SK-N-SH (cell line): ENCODE measurements at regions not wholly inside any gene's neighbourhood (a gene's known extent, or its start where the extent isn't known, plus 50 kb on each side); places are given as distances from the start of the nearest gene placed in this dataset.

ENCODE experiments used
- CTCF ChIA-PET: fragments of 300-600, 350-600 bp; formaldehyde crosslinking; extraction: SDS; loops from one replicate; lab custom pipeline; 2021; lab: Yijun Ruan, JAX
- POLR2A ChIA-PET: fragments of 350-600 bp; sonication (Branson Sonifier 250); formaldehyde crosslinking; extraction: SDS; loops from one replicate; lab custom pipeline; 2020; ENCODE audit warnings: antibody characterized with exemption, inconsistent platforms; lab: Yijun Ruan, JAX
- DNase-seq: peaks from one replicate; pipeline ENCODE4 v3.0.0; 2012
- H2AFZ ChIP-seq: fragments of 200-600 bp; sonication (generic); 2 replicates; pipeline ENCODE4 v1.8.1; 2016; ENCODE audit warnings: antibody characterized with exemption, mild to moderate bottlenecking, low read depth
- H3F3A ChIP-seq: fragments of 200-600 bp; sonication (generic); replicated peaks from 2 replicates; pipeline ENCODE3; 2016; ENCODE audit warnings: antibody characterized with exemption, mild to moderate bottlenecking; ENCODE audit not compliant: insufficient read depth
- H3K27ac ChIP-seq, 2 experiments: fragments of 200-500 bp in 1 of 2; fragments of 200-600 bp in 1 of 2; sonication (Bioruptor generic) in 1 of 2; sonication (generic), shearing (Covaris generic) in 1 of 2; 2 replicates each; pipeline versions ENCODE4 v1.5.1 to v1.6.1; 2014 to 2016; ENCODE audit warnings: low read depth in 2 of 2, inconsistent platforms in 1 of 2, low read length in 1 of 2, mild to moderate bottlenecking in 1 of 2, mixed read lengths in 1 of 2
- H3K27me3 ChIP-seq: fragments of 200-600 bp; sonication (generic), shearing (Covaris generic); 2 replicates; pipeline ENCODE4 v1.6.1; 2016; ENCODE audit warnings: mixed run types; ENCODE audit not compliant: insufficient read depth
- H3K36me3 ChIP-seq, 2 experiments: fragments of 200-500 bp in 1 of 2; fragments of 200-600 bp in 1 of 2; sonication (Bioruptor generic) in 1 of 2; sonication (generic) in 1 of 2; replicated peaks in 1 of 2; 2 replicates each; pipeline versions ENCODE3 to v1.5.1; 2014 to 2016; ENCODE audit warnings: low read length in 1 of 2, mild to moderate bottlenecking in 1 of 2; ENCODE audit not compliant: insufficient read depth in 2 of 2, control insufficient read depth in 1 of 2
- H3K4me1 ChIP-seq, 2 experiments: fragments of 200-500 bp in 1 of 2; fragments of 200-600 bp in 1 of 2; sonication (Bioruptor generic) in 1 of 2; sonication (generic), shearing (Covaris generic) in 1 of 2; 2 replicates each; pipeline versions ENCODE4 v1.5.1 to v1.6.1; 2014 to 2016; ENCODE audit warnings: low read depth in 1 of 2, low read length in 1 of 2, mixed run types in 1 of 2; ENCODE audit not compliant: insufficient read depth in 2 of 2, control insufficient read depth in 1 of 2
- H3K4me2 ChIP-seq: fragments of 200-600 bp; sonication (generic), shearing (Covaris generic); 2 replicates; pipeline ENCODE4 v1.6.1; 2017; ENCODE audit warnings: mixed run types
- H3K4me3 ChIP-seq, 2 experiments: fragments of 200-500 bp in 1 of 2; fragments of 200-600 bp in 1 of 2; sonication (Bioruptor generic) in 1 of 2; sonication (generic), shearing (Covaris generic) in 1 of 2; 2 replicates each; pipeline versions ENCODE4 v1.5.1 to v1.8.1; 2014 to 2016; ENCODE audit warnings: low read depth in 2 of 2, inconsistent platforms in 1 of 2, low read length in 1 of 2, mild to moderate bottlenecking in 1 of 2, mixed read lengths in 1 of 2, moderate library complexity in 1 of 2
- H3K79me2 ChIP-seq: fragments of 200-600 bp; sonication (generic); 2 replicates; pipeline ENCODE4 v1.8.1; 2017; ENCODE audit warnings: mild to moderate bottlenecking; ENCODE audit not compliant: insufficient read depth
- H3K9ac ChIP-seq: fragments of 200-600 bp; sonication (generic); 2 replicates; pipeline ENCODE4 v1.6.1; 2017; ENCODE audit warnings: mixed run types
- H3K9me2 ChIP-seq: fragments of 200-600 bp; sonication (generic); 2 replicates; pipeline ENCODE4 v1.6.1; 2017; ENCODE audit warnings: mixed run types
- H3K9me3 ChIP-seq: fragments of 200-600 bp; sonication (generic); 2 replicates; pipeline ENCODE4 v1.6.1; 2017; ENCODE audit warnings: mixed run types, mild to moderate bottlenecking, moderate library complexity
- H4K20me1 ChIP-seq: fragments of 200-600 bp; sonication (generic); 2 replicates; pipeline ENCODE4 v1.6.1; 2017; ENCODE audit warnings: mild to moderate bottlenecking, mixed run types; ENCODE audit not compliant: insufficient read depth
- CHD2 ChIP-seq: fragments of 150-350 bp; IDR thresholded peaks from 2 replicates; pipeline ENCODE4 v1.6.1; 2018; ENCODE audit warnings: low read length; ENCODE audit not compliant: partially characterized antibody
- ELF1 ChIP-seq: IDR thresholded peaks from 2 replicates; pipeline ENCODE4 v1.4.0; 2012
- EP300 ChIP-seq, 2 experiments: IDR thresholded peaks; 2 replicates each; pipeline versions ENCODE4 v1.4.0 to v1.6.1; 2012; ENCODE audit warnings: borderline replicate concordance in 1 of 2, low read depth in 1 of 2, low read length in 1 of 2
- EZH2phosphoT487 ChIP-seq: fragments of 200-600 bp; sonication (generic); IDR thresholded peaks from 2 replicates; pipeline ENCODE4 v1.6.1; 2017; ENCODE audit warnings: low read depth, mixed run types, mild to moderate bottlenecking, antibody characterized with exemption, moderate library complexity, borderline replicate concordance
- FOXJ3 ChIP-seq: sonication (generic); formaldehyde crosslinking; IDR thresholded peaks from 2 replicates; pipeline ENCODE4 v1.5.1; 2020; ENCODE audit warnings: mild to moderate bottlenecking, missing genetic modification reagents
- GABPA ChIP-seq: IDR thresholded peaks from 2 replicates; pipeline ENCODE4 v1.4.0; 2012; ENCODE audit warnings: low read depth, mild to moderate bottlenecking
- GATA2 ChIP-seq: sonication (generic); formaldehyde crosslinking; IDR thresholded peaks from 2 replicates; pipeline ENCODE4 v1.5.0; 2020; ENCODE audit warnings: mild to moderate bottlenecking, missing genetic modification reagents
- MXI1 ChIP-seq: IDR thresholded peaks from 2 replicates; pipeline ENCODE4 v1.6.1; 2012; ENCODE audit warnings: mild to moderate bottlenecking, low read depth, low read length, improper control_type of control experiment
- NRF1 ChIP-seq: IDR thresholded peaks from 2 replicates; pipeline ENCODE4 v1.6.1; 2012; ENCODE audit warnings: low read depth, mild to moderate bottlenecking, low read length
- POLR2AphosphoS5 ChIP-seq: IDR thresholded peaks from 2 replicates; pipeline ENCODE4 v1.6.1; 2012; ENCODE audit warnings: low read depth, low read length
- RAD21 ChIP-seq: IDR thresholded peaks from 2 replicates; pipeline ENCODE4 v1.6.1; 2012; ENCODE audit warnings: mild to moderate bottlenecking, low read length
- RCOR1 ChIP-seq: fragments of 150-350 bp; IDR thresholded peaks from 2 replicates; pipeline ENCODE4 v1.6.1; 2017; ENCODE audit warnings: antibody characterized with exemption, low read length
- RXRA ChIP-seq: IDR thresholded peaks from 2 replicates; pipeline ENCODE4 v1.4.0; 2012; ENCODE audit warnings: low read depth, mild to moderate bottlenecking, borderline replicate concordance
- SIN3A ChIP-seq: IDR thresholded peaks from 2 replicates; pipeline ENCODE4 v1.6.1; 2012; ENCODE audit warnings: low read depth, mild to moderate bottlenecking, low read length, moderate library complexity, borderline replicate concordance
- YY1 ChIP-seq: IDR thresholded peaks from 2 replicates; pipeline ENCODE4 v1.4.0; 2012; ENCODE audit warnings: low read depth, mild to moderate bottlenecking
- WGBS: methylation state at CpG from one replicate; pipeline ENCODE4 v1.1.6; 2017; ENCODE audit warnings: low lambda C conversion rate; 5-methylcytosine and 5-hydroxymethylcytosine counted together
- TF ChIP-seq, protein P1 (sequence below): fragments of 200-600 bp; sonication (generic); IDR thresholded peaks from 2 replicates; pipeline ENCODE4 v1.6.1; 2017; ENCODE audit warnings: antibody characterized with exemption, mild to moderate bottlenecking, moderate library complexity
- TF ChIP-seq, protein P2 (sequence below): IDR thresholded peaks from 2 replicates; pipeline ENCODE4 v1.4.0; 2012; ENCODE audit warnings: low read depth, borderline replicate concordance
- TF ChIP-seq, protein P3 (sequence below): IDR thresholded peaks from 2 replicates; pipeline ENCODE4; 2012
- TF ChIP-seq, protein P4 (sequence below): IDR thresholded peaks from 2 replicates; pipeline ENCODE4 v1.4.0; 2012; ENCODE audit warnings: low read depth

DNA sequence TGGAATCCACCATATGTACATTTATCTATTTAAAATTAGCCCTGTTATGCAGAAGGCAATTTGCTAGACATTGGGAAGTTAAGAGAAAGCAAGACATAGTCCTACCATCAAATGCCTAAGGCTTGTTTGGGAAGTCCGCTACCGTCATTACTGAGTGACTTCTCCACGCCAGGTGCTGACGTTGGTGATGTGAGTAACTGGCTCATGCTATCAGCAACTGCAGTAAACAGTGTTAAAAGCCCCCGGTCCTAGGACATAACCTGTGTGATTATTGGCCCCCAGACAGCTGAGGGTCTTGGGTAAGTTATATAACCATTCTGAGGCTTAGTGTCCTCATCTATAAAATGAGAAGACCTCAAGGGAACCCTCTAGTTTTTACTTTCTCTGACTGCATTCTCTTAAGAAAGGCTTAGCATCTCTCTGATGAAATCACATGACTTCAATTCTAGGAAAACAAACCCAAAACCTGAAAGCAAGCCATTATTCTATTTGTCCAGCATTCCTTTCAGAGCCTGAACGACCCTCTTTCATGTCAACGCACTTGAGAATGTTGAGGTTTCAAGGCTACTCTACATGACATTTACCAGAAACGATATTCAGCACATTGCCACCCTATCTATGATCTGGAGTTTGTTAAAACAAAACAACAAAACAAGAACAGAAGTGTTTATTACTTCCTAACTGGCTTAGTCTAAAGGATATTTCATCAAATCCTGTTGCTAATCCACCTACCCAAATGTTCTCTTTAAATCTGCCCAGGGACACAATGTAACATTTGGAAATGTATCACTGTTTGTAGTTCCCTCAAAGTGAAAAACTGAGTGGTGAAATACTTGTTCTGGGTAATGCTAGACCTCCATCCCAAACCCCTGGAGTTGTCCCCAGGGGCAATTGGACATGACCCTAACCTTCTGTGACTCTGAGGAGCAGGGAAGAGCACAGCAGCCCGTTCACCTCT is 133.8 kb downstream of the BTBD3 start (continued):
- TF ChIP-seq, protein P1, sequence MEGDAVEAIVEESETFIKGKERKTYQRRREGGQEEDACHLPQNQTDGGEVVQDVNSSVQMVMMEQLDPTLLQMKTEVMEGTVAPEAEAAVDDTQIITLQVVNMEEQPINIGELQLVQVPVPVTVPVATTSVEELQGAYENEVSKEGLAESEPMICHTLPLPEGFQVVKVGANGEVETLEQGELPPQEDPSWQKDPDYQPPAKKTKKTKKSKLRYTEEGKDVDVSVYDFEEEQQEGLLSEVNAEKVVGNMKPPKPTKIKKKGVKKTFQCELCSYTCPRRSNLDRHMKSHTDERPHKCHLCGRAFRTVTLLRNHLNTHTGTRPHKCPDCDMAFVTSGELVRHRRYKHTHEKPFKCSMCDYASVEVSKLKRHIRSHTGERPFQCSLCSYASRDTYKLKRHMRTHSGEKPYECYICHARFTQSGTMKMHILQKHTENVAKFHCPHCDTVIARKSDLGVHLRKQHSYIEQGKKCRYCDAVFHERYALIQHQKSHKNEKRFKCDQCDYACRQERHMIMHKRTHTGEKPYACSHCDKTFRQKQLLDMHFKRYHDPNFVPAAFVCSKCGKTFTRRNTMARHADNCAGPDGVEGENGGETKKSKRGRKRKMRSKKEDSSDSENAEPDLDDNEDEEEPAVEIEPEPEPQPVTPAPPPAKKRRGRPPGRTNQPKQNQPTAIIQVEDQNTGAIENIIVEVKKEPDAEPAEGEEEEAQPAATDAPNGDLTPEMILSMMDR, result no peak
- no peak for TF ChIP-seq GATA2 (CRISPR knock-in tag)
- TF ChIP-seq, all 33 proteins: peak for 0

DNA sequence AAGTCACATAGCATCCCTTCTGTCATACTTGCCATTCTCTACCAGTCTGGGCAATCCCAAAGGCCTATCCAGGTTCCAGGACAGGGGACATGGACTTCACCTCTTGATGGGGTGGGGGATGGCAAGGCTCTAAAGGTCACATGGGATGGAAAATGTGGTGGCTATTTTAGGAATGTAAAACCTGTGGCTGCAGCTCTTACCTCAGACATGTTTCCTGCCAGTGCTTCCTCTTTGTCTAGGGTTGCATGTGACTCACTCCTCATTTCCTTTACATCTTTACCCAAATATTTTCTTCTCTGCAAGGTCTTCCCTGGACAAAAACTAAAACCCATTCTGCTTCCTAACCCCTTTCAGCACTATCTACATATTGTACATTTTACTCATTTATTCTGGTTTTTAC is 135.7 kb downstream of the BTBD3 start:
- Histone ChIP-seq H2AFZ (no peak overlapping the region), H3K9ac (no peak overlapping the region), H3K4me2 (no peak overlapping the region), H3K27me3 (no peaks in the 10 kb centered on the region), H3K4me3 (no peak overlapping the region), H3K4me1 (no peaks in the 10 kb centered on the region; a peak in 1 of 4 replicates), H3K27ac (no peak overlapping the region), H4K20me1 (no peaks in the 10 kb centered on the region), H3K79me2 (no peaks in the 10 kb centered on the region), H3K36me3 (no peaks in the 10 kb centered on the region), H3K9me2 (no peaks in the 10 kb centered on the region), H3F3A (no peaks in the 10 kb centered on the region), H3K9me3 (no peaks in the 10 kb centered on the region)
- ChIA-PET CTCF (no interaction called here), POLR2A (no interaction called here)
- DNase-seq, result no peak
- TF ChIP-seq YY1 (no peak), EZH2phosphoT487 (no peak)

DNA sequence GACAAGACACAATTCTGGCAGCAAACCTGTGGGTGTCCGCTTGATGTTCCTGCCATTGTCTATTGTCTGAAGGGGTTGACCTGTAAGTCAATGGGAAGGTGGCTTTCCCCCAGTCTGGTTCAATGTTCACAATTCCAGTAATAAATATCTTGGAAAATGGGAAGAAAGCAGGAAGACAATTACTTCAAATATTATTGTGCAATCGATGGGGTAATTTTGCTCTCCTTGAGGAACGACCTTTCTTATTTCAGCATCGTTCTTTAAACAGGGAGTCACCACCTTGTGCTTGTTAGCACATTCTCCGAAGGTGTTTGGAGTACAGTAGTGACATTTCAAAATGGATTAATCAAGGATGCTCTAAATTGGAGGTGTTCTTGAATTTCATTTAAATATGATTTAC is 136.9 kb downstream of the BTBD3 start:
- no peaks in the 10 kb centered on the region for H3F3A ChIP-seq
- no peak for TF ChIP-seq SIN3A
- no peak for TF ChIP-seq ELF1
- TF ChIP-seq, protein P2, sequence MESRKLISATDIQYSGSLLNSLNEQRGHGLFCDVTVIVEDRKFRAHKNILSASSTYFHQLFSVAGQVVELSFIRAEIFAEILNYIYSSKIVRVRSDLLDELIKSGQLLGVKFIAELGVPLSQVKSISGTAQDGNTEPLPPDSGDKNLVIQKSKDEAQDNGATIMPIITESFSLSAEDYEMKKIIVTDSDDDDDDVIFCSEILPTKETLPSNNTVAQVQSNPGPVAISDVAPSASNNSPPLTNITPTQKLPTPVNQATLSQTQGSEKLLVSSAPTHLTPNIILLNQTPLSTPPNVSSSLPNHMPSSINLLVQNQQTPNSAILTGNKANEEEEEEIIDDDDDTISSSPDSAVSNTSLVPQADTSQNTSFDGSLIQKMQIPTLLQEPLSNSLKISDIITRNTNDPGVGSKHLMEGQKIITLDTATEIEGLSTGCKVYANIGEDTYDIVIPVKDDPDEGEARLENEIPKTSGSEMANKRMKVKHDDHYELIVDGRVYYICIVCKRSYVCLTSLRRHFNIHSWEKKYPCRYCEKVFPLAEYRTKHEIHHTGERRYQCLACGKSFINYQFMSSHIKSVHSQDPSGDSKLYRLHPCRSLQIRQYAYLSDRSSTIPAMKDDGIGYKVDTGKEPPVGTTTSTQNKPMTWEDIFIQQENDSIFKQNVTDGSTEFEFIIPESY, result no peak
- TF ChIP-seq CHD2, result no peak
- TF ChIP-seq YY1, result no peak
- TF ChIP-seq, protein P3, sequence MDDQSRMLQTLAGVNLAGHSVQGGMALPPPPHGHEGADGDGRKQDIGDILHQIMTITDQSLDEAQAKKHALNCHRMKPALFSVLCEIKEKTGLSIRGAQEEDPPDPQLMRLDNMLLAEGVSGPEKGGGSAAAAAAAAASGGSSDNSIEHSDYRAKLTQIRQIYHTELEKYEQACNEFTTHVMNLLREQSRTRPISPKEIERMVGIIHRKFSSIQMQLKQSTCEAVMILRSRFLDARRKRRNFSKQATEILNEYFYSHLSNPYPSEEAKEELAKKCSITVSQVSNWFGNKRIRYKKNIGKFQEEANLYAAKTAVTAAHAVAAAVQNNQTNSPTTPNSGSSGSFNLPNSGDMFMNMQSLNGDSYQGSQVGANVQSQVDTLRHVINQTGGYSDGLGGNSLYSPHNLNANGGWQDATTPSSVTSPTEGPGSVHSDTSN, result no peak
- TF ChIP-seq POLR2AphosphoS5, result no peak
- TF ChIP-seq GABPA, result no peak
- no peak for TF ChIP-seq RXRA
- no peak for TF ChIP-seq FOXJ3 (CRISPR knock-in tag)
- no peak for TF ChIP-seq EP300 (IDR thresholded peaks at IDR 0.05; ENCODE audit: borderline replicate concordance in 1 of 2, low read depth in 1 of 2, low read length in 1 of 2)
- TF ChIP-seq NRF1, result no peak
- TF ChIP-seq, protein P4, sequence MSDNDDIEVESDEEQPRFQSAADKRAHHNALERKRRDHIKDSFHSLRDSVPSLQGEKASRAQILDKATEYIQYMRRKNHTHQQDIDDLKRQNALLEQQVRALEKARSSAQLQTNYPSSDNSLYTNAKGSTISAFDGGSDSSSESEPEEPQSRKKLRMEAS, result no peak
- no peak for TF ChIP-seq RCOR1
- no peak for TF ChIP-seq RAD21
- no peak for TF ChIP-seq MXI1
- H3K27ac ChIP-seq, result no peak overlapping the region
- no peaks in the 10 kb centered on the region for H4K20me1 ChIP-seq
- H2AFZ ChIP-seq, result no peak overlapping the region
- CTCF ChIA-PET, result no interaction called here
- no peaks in the 10 kb centered on the region for H3K79me2 ChIP-seq
- no peaks in the 10 kb centered on the region for H3K36me3 ChIP-seq
- H3K4me2 ChIP-seq, result no peak overlapping the region
- DNase-seq, result no peak
- no peaks in the 10 kb centered on the region; a peak in 1 of 4 replicates for H3K4me1 ChIP-seq
- H3K27me3 ChIP-seq, result no peaks in the 10 kb centered on the region
- no peak overlapping the region for H3K9ac ChIP-seq
- H3K9me2 ChIP-seq, result no peaks in the 10 kb centered on the region
- 53% methylated on average over 5 of the region's 5 CpGs for WGBS
- H3K9me3 ChIP-seq, result no peaks in the 10 kb centered on the region
- POLR2A ChIA-PET, result no interaction called here
- no peak overlapping the region for H3K4me3 ChIP-seq
